RWPE1 (cell line): ENCODE measurements at regions not wholly inside any gene's neighbourhood (a gene's known extent, or its start where the extent isn't known, plus 50 kb on each side); places are given as distances from the start of the nearest gene placed in this dataset.

ENCODE experiments used
- CTCF ChIA-PET: fragments of 350-600 bp; sonication (Branson Sonifier 250); formaldehyde crosslinking; extraction: SDS; loops from one replicate; lab custom pipeline; 2021; lab: Yijun Ruan, JAX
- POLR2A ChIA-PET: fragments of 400-600 bp; formaldehyde crosslinking; extraction: SDS; loops from one replicate; lab custom pipeline; 2020; ENCODE audit warnings: antibody characterized with exemption; ENCODE audit not compliant: low non-redundant PET; lab: Yijun Ruan, JAX
- DNase-seq: peaks from one replicate; pipeline ENCODE4 v3.0.0; 2012; ENCODE audit warnings: low spot score
- H3K27ac ChIP-seq: fragments of 450-650 bp; 2 replicates; pipeline ENCODE4 v1.5.1; 2017
- CTCF ChIP-seq: fragments of 450-650 bp; conservative IDR thresholded peaks from 2 replicates; pipeline ENCODE4 v1.5.1; 2017; ENCODE audit warnings: low read depth, mild to moderate bottlenecking

GRCh38 chr11:42337786-42338455 is 878.5 kb upstream of the LRRC4C start:
- POLR2A ChIA-PET: no interaction called here
- TF ChIP-seq CTCF: no peak
- DNase-seq: no peak
- H3K27ac ChIP-seq: no peak overlapping the region
- CTCF ChIA-PET: no interaction called here

GRCh38 chr11:42344204-42344792 is 884.8 kb upstream of the LRRC4C start:
- CTCF ChIA-PET: no interaction called here
- POLR2A ChIA-PET: no interaction called here

GRCh38 chr11:42345933-42346332 is 886.5 kb upstream of the LRRC4C start:
- no peak for TF ChIP-seq CTCF
- DNase-seq: no peak
- ChIA-PET CTCF (no interaction called here), POLR2A (no interaction called here)
- no peak overlapping the region for H3K27ac ChIP-seq

More at GRCh38 chr11:42344204-42344792, 884.8 kb upstream of the LRRC4C start:
- no peak for DNase-seq
- no peak for TF ChIP-seq CTCF
- no peak overlapping the region for H3K27ac ChIP-seq

- ChIA-PET POLR2A (no interaction called here), CTCF (no interaction called here)
- no peak for DNase-seq
- TF ChIP-seq CTCF: no peak
- no peak overlapping the region for H3K27ac ChIP-seq
Measured at GRCh38 chr11:42363701-42364100, 904.2 kb upstream of the LRRC4C start.

- ChIA-PET CTCF (no interaction called here), POLR2A (no interaction called here)
- no peak overlapping the region for H3K27ac ChIP-seq
- TF ChIP-seq CTCF: no peak
- no peak for DNase-seq
Measured at GRCh38 chr11:42390116-42390515, 921.7 kb upstream of the API5 start.

GRCh38 chr11:42397483-42397882 is 914.3 kb upstream of the API5 start:
- no peak for DNase-seq
- CTCF ChIA-PET: interaction anchor here (0.7 kb wide), 1 partner anchor 171 kb away, joined by 3 read pairs; no protein-coding TSS in a partner anchor
- POLR2A ChIA-PET: no interaction called here
- H3K27ac ChIP-seq: no peak overlapping the region
- no peak for TF ChIP-seq CTCF
